GM19467 (cell line): ENCODE measurements at regions not wholly inside any gene's neighbourhood (a gene's known extent, or its start where the extent isn't known, plus 50 kb on each side); places are given as distances from the start of the nearest gene placed in this dataset.

Experiments used
- ATAC-seq: cut with Tn5 transposase; IDR thresholded peaks from one replicate; pipeline ENCODE4 v1.9.1; 2021; ENCODE audit warnings: mild to moderate bottlenecking, moderate library complexity; ENCODE audit not compliant: unreplicated experiment

DNA sequence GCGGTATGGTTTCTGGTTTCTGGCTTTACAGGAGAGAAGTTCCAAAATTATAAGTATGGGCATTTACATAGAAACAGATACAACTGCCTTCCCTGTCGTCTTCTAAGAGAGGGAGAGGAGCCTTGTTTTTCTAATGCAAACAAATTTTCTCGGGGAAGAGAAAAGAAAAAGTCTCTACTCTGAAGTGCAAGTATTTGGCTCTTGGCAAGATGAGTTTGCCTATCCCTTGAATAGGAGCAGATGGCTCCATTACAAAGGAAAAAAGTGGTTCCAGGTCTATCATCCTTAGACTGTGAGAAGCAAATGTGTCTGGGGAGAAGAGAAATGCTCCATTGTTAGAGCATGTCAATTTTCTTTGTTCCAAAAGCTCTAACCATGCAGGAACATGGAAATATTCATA is 455.6 kb downstream of the BUD13 start:
- ATAC-seq = no peak

DNA sequence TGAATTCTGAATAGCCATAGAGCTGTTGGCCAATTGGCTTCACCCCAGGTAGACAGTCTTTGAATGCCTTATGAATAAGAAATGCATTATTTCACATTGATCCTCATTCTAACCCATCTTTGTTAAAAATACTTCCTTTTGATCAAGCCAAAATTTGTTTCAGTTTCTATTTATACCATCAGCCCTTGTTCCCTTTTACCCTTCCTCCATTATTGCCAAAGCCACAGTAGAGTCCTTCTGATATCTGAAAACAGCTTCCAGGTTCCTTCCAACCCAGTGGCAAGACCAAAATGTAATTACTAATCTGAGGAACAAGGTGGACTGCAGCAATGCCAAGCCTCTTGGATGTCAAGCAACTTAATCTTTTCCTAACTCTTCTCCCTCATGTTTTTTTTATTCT is 458.8 kb downstream of the BUD13 start:
- ATAC-seq = no peak

GRCh38 chr11:116312570-116313391 is 460.0 kb downstream of the BUD13 start:
- ATAC-seq = no peak

GRCh38 chr11:116311206-116311605 is 461.6 kb downstream of the BUD13 start:
- no peak for ATAC-seq

GRCh38 chr11:116310698-116311097 is 462.1 kb downstream of the BUD13 start:
- ATAC-seq = no peak

GRCh38 chr11:116310226-116310625 is 462.6 kb downstream of the BUD13 start:
- no peak for ATAC-seq

DNA sequence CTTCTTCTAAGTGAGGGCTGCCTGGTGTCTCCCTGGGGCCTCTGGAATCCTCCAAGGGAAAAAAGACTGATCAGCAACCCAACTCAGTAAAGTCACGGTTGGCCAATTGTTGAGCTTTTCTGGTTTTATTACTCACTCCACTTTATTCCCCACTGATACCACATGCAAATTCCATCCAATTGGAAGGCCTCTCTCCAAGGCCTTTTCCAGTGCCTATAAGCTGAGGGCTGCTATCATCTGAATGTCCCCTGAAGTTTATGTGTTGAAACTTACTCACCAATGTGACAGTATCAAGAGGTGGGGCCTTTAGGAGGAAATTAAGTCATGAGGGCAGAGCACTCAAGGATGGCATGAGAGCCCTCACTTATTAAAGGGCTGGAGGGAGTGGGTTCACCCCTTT is 463.3 kb downstream of the BUD13 start:
- no peak for ATAC-seq

DNA sequence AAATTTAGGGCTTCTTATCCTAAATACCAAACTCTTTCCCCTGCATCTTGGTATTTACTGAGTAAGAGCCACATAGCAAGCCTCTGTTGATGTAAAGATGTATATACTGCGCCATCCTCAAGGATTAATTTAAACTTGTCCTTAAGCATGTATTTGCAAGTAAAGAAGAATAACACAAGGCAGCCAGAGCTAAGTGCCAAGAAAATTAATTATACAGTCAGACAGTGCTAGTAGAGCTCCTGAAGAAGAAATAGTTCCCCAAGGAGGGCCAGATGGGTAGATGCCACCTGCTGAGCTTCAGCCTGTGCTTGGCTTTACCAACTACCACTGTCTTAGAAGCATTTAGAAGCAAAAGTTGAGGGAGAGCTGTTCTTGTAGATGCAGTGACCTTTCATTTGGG is 470.0 kb downstream of the BUD13 start:
- no peak for ATAC-seq

- no peak for ATAC-seq
Observed at GRCh38 chr11:116301141-116301540, 471.6 kb downstream of the BUD13 start.

- no peak for ATAC-seq
Observed at GRCh38 chr11:116300232-116300631, 472.6 kb downstream of the BUD13 start.

DNA sequence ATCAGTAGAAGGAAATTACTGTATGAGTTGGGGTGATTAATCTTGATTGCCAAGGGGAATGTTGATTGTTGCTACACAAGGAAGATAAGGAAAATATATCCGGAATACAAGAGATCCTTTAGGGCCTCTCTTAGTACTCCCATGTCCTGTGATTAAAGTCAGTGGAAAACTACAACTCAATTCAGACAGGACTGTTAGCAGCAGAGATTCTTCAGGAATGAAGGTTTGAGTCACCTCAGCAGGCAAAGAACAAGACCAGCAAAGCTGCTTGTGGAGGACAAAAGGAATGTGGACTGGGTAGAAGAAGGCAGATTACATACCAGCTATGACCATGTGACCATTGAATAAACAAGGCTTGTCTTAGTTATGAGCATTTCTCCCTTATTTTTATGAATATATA is 478.2 kb downstream of the BUD13 start:
- ATAC-seq = no peak

DNA sequence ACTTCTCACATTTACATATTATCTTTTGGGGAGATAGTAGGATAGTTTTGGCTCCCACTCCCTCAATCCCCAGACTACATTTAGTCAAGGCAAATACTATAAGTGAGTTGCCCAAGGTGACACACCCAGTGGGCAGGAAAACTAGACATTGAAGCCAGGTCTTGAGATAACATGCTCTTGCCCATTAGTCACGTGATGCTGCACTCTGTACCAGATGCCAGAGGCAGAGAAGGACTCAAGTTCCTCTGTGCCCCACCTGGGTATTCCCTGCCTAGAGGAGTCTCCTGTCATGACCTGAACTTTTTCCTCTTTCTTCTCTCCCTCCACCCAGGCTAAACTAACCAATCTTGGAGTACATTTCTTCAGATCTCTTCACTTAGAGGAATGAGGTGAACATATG is 484.9 kb downstream of the BUD13 start:
- ATAC-seq = no peak

DNA sequence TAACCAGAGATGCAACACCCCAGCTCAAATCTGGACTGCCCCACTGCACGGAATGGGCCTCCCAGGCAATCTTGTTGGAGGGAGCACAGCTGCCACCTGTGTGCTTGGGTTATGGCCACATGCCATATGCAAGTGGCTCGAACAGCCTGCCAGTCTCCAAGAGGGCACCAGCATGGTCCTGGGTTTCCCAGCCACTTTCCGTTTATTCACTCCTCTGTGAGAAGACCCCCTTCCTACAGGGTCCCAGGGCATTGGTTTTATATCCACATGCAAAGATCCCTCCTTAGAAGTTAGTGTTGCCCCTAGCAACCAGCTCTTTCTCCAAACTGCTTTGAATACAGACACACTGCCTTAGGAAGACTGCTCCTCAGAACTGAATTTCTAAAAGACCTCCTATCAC is 487.8 kb downstream of the BUD13 start:
- ATAC-seq = no peak

DNA sequence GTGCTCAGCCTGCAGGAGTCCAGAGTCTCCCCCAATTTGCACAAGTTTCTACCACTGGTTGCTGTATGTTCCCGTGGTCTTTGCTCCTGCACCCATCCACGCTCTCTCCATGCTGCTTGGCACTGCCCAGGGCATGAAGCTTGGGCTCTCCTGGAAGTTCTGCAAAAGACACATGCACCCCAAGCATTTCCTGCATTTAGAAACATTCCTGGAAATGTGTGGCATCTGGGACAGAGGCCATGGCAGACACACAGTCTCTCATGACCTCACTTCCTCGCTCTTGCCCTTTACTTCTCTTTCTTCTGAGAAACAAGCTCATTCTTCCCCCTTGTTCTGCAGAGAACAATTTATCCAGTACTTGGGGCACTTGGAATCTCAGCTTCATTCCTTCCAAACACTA is 489.5 kb downstream of the BUD13 start:
- ATAC-seq = no peak

DNA sequence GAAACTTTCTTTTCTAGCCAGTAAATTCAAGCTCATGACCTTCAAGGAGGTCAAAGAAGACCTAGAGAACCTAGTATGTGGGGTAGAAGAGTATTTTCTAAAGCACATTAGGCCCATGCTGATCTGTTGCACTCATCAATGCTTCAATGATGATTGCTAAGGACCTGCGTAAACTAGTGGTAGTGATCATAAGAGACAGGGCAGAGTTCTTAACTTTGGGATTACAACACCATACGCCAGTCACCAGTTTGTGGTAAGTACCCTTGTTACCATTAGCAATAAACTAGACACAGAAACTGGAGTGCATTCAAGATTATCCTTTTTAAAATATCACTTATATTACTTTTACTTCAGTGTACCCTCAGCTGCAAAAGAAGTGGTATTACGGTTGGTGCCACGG is 490.3 kb downstream of the BUD13 start:
- no peak for ATAC-seq

DNA sequence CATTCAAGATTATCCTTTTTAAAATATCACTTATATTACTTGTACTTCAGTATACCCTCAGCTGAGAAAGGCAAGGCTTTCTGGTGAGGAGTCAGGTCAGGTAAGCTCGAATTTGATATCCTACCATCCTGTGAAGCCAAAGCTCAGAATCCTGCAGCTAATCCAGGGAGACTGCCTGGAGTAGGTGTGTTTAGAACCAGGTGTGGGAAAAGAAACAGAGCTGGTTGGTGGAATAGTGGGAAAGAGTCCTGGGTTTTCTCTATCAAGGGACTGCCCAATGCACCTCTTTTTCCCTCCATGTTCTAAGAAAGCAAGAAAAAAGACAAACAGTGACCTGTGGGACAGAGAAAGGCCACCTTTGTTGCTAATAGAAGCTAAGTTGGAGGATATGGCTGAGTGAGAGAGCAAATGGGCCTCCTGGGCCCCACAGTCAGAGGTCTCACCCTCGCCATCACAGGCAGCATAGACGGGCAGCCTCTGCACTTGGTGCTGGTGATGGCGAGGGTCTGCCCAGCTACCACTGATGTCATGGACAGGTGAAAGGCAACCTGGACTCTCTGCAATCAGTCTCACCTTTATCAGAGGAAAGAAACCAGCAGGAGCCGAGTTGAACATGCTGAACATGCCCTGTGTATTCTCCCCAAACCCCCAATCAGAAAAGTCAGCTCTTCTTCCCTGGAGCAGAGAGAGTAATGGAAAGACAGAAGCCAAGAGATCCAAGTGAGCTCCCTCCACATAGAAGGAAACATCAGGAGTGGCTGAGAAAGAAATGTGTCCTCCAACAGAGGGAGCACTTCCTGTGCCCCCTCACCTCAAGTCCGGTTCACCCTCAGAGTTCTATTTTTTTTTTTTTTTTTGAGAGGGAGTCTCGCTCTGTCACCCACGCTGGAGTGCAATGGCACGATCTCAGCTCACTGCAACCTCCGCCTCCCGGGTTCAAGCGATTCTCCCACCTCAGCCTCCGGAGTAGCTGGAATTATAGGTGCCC is 491.3 kb downstream of the BUD13 start:
- no peak for ATAC-seq

- ATAC-seq = no peak
Observed at GRCh38 chr11:116279511-116279910, 493.3 kb downstream of the BUD13 start.

GRCh38 chr11:116278076-116278475 is 494.7 kb downstream of the BUD13 start:
- ATAC-seq = no peak

- ATAC-seq = no peak
Observed at GRCh38 chr11:116276051-116277044, 496.4 kb downstream of the BUD13 start.

- no peak for ATAC-seq
Observed at GRCh38 chr11:116275635-116276034, 497.2 kb downstream of the BUD13 start.

- ATAC-seq = no peak
Observed at GRCh38 chr11:116274521-116274920, 498.3 kb downstream of the BUD13 start.
